WERI-Rb-1 (cell line): ENCODE measurements at regions not wholly inside any gene's neighbourhood (a gene's known extent, or its start where the extent isn't known, plus 50 kb on each side); places are given as distances from the start of the nearest gene placed in this dataset.

Experiments used
- DNase-seq: peaks from one replicate; pipeline ENCODE4 v3.0.0-alpha.2; 2020
- H3K27ac ChIP-seq: fragments of 250-450 bp; sonication (Bioruptor Pico); 2 replicates; pipeline ENCODE4 v1.5.1; 2020; ENCODE audit warnings: mild to moderate bottlenecking, moderate library complexity
- H3K27me3 ChIP-seq: fragments of 250-450 bp; sonication (Bioruptor Pico); 2 replicates; pipeline ENCODE4 v1.5.1; 2021; ENCODE audit warnings: mild to moderate bottlenecking, low read depth, moderate library complexity; ENCODE audit not compliant: insufficient read depth, severe bottlenecking
- H3K36me3 ChIP-seq: fragments of 250-450 bp; sonication (Bioruptor Pico); 2 replicates; pipeline ENCODE4 v1.5.1; 2020; ENCODE audit warnings: mild to moderate bottlenecking, moderate library complexity
- H3K4me3 ChIP-seq: 2 replicates; pipeline ENCODE4 v1.5.1; 2011; ENCODE audit warnings: low read depth, mild to moderate bottlenecking, control low read depth, low read length
- H3K9me3 ChIP-seq: fragments of 250-450 bp; sonication (Bioruptor Pico); 2 replicates; pipeline ENCODE4 v1.5.1; 2021; ENCODE audit warnings: mild to moderate bottlenecking, moderate library complexity; ENCODE audit not compliant: severe bottlenecking
- TF ChIP-seq, protein P1 (sequence below): IDR thresholded peaks from 2 replicates; pipeline ENCODE4 v1.5.1; 2011; ENCODE audit warnings: low read depth, mild to moderate bottlenecking, control low read depth, inconsistent platforms, low read length

- TF ChIP-seq, protein P1, sequence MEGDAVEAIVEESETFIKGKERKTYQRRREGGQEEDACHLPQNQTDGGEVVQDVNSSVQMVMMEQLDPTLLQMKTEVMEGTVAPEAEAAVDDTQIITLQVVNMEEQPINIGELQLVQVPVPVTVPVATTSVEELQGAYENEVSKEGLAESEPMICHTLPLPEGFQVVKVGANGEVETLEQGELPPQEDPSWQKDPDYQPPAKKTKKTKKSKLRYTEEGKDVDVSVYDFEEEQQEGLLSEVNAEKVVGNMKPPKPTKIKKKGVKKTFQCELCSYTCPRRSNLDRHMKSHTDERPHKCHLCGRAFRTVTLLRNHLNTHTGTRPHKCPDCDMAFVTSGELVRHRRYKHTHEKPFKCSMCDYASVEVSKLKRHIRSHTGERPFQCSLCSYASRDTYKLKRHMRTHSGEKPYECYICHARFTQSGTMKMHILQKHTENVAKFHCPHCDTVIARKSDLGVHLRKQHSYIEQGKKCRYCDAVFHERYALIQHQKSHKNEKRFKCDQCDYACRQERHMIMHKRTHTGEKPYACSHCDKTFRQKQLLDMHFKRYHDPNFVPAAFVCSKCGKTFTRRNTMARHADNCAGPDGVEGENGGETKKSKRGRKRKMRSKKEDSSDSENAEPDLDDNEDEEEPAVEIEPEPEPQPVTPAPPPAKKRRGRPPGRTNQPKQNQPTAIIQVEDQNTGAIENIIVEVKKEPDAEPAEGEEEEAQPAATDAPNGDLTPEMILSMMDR, result no peak
- Histone ChIP-seq H3K4me3 (no peak overlapping the region), H3K27ac (no peak overlapping the region)
Measured at GRCh38 chr5:121121786-121122185, 657.7 kb downstream of the PRR16 start.

GRCh38 chr5:121138495-121138907 is 674.4 kb downstream of the PRR16 start:
- H3K4me3 ChIP-seq, result no peak overlapping the region
- no peaks in the 10 kb centered on the region for H3K27me3 ChIP-seq
- H3K9me3 ChIP-seq, result no peaks in the 10 kb centered on the region
- H3K36me3 ChIP-seq, result no peaks in the 10 kb centered on the region
- TF ChIP-seq, protein P1, result no peak
- no peak overlapping the region for H3K27ac ChIP-seq
- no peak for DNase-seq

More at GRCh38 chr5:121121786-121122185, 657.7 kb downstream of the PRR16 start:
- Histone ChIP-seq H3K36me3 (no peaks in the 10 kb centered on the region), H3K9me3 (no peaks in the 10 kb centered on the region), H3K27me3 (no peaks in the 10 kb centered on the region)
- DNase-seq, result no peak

DNA sequence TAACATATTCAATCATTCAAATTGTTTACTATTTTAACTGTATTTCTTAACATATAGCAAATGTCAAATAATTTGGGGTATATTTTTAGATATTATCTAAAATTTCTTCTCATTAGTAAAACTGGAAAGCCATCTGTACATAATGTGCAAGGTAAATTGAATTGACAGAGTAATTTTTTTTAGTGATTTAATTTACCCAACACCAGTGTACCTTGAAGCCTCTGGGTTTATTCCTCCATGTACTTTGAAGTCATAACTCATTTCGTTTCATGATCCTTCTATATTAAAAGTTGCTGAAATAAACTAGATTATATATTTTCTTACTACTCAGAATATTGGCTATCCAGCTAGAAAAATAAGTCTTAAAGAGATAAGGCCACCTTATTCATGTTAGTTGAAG is 674.9 kb downstream of the PRR16 start:
- no peak overlapping the region for H3K27ac ChIP-seq
- no peak for DNase-seq
- H3K4me3 ChIP-seq, result no peak overlapping the region
- TF ChIP-seq, protein P1, result no peak
- no peaks in the 10 kb centered on the region for H3K27me3 ChIP-seq
- no peaks in the 10 kb centered on the region for H3K36me3 ChIP-seq
- H3K9me3 ChIP-seq, result no peaks in the 10 kb centered on the region

GRCh38 chr5:121144764-121145163 is 680.7 kb downstream of the PRR16 start:
- DNase-seq, result no peak
- no peak overlapping the region for H3K27ac ChIP-seq
- H3K27me3 ChIP-seq, result no peaks in the 10 kb centered on the region
- H3K9me3 ChIP-seq, result no peaks in the 10 kb centered on the region
- no peak overlapping the region for H3K4me3 ChIP-seq
- TF ChIP-seq, protein P1, result no peak
- H3K36me3 ChIP-seq, result no peaks in the 10 kb centered on the region

- H3K27ac ChIP-seq, result no peak overlapping the region
- no peaks in the 10 kb centered on the region for H3K36me3 ChIP-seq
- H3K4me3 ChIP-seq, result no peak overlapping the region
- DNase-seq, result no peak
- no peaks in the 10 kb centered on the region for H3K27me3 ChIP-seq
- H3K9me3 ChIP-seq, result no peaks in the 10 kb centered on the region
- TF ChIP-seq, protein P1, result no peak
Measured at GRCh38 chr5:121151534-121151933, 687.4 kb downstream of the PRR16 start.

- no peaks in the 10 kb centered on the region for H3K27me3 ChIP-seq
- no peak for DNase-seq
- H3K36me3 ChIP-seq, result no peaks in the 10 kb centered on the region
- TF ChIP-seq, protein P1, result no peak
- H3K9me3 ChIP-seq, result no peaks in the 10 kb centered on the region
- H3K27ac ChIP-seq, result no peak overlapping the region
- H3K4me3 ChIP-seq, result no peak overlapping the region
Measured at GRCh38 chr5:121152411-121152810, 688.3 kb downstream of the PRR16 start.
